K562 (cell line): ENCODE measurements at regions not wholly inside any gene's neighbourhood (a gene's known extent, or its start where the extent isn't known, plus 50 kb on each side); places are given as distances from the start of the nearest gene placed in this dataset.

ENCODE experiments used
- ATAC-seq: fragments of 200-7000 bp; cut with Tn5 transposase; 3 replicates; pipeline ENCODE4 v1.9.1; 2020; ENCODE audit warnings: moderate library complexity
- BruUV-seq: library from RNA; stranded (reverse); fragments of 400-500 nt; replicated peaks from 2 replicates; lab custom pipeline; 2021; lab: Mats Ljungman, UMichigan
- CTCF ChIA-PET: fragments of 300-600 bp; formaldehyde crosslinking; extraction: SDS; loops from one replicate; lab custom pipeline; 2021; ENCODE audit warnings: low intra/inter-chr PET ratio; lab: Yijun Ruan, JAX
- POLR2A ChIA-PET: fragments of 300-600, 350-650 bp; sonication (Branson Sonifier 250); formaldehyde crosslinking; extraction: SDS; loops from one replicate; lab custom pipeline; 2021; ENCODE audit warnings: antibody characterized with exemption, inconsistent platforms; lab: Yijun Ruan, JAX
- DNase-seq, 4 experiments: peaks; one replicate each; pipeline versions ENCODE4 v3.0.0 to v3.0.0-alpha.2; 2011 to 2018; ENCODE audit warnings: low spot score in 3 of 4, mixed read lengths in 3 of 4; ENCODE audit errors: extremely low read depth in 1 of 4
- FAIRE-seq: peaks from 2 replicates; lab custom pipeline; 2011; peaks lifted over from hg19 to GRCh38; lab: Jason Lieb, UNC
- H2AFZ ChIP-seq: 2 replicates; pipeline ENCODE4 v1.6.0; 2011; ENCODE audit warnings: low read depth, low read length, control low read depth, inconsistent platforms
- H3K27ac ChIP-seq: fragments of 200-600 bp; 3 replicates; pipeline ENCODE4 v1.8.0; 2011; ENCODE audit warnings: low read depth, mild to moderate bottlenecking, control low read depth, inconsistent platforms, low read length, moderate library complexity, mixed read lengths; ENCODE audit errors: extremely low read depth
- H3K27me3 ChIP-seq, 2 experiments: fragments of 300-600 bp in 1 of 2; 2 replicates in 1 of 2; 3 replicates in 1 of 2; pipeline versions ENCODE4 v1.6.0 to v1.8.0; 2011; ENCODE audit warnings: inconsistent platforms in 2 of 2, low read length in 2 of 2, mild to moderate bottlenecking in 1 of 2, mixed read lengths in 1 of 2, moderate library complexity in 1 of 2; ENCODE audit not compliant: control insufficient read depth in 2 of 2, insufficient read depth in 2 of 2
- H3K36me3 ChIP-seq: fragments of 300-600 bp; 3 replicates; pipeline ENCODE4 v1.8.0; 2011; ENCODE audit warnings: mild to moderate bottlenecking, low read length, inconsistent platforms; ENCODE audit not compliant: control insufficient read depth, insufficient read depth
- H3K4me1 ChIP-seq, 2 experiments: fragments of 200-600 bp in 1 of 2; replicated peaks in 1 of 2; 2 replicates in 1 of 2; 3 replicates in 1 of 2; pipeline versions ENCODE4 v1.5.1 to v1.8.0; 2011; ENCODE audit warnings: inconsistent platforms in 2 of 2, low read length in 2 of 2, mild to moderate bottlenecking in 1 of 2, mixed read lengths in 1 of 2, moderate library complexity in 1 of 2; ENCODE audit not compliant: control insufficient read depth in 2 of 2, insufficient read depth in 2 of 2
- H3K4me2 ChIP-seq: 2 replicates; pipeline ENCODE4 v1.6.1; 2011; ENCODE audit warnings: low read length, control low read depth, inconsistent platforms, mixed read lengths; ENCODE audit not compliant: insufficient read depth
- H3K4me3 ChIP-seq: fragments of 200-600 bp; sonication (generic), shearing (Covaris generic); 2 replicates; pipeline ENCODE4 v1.5.1; 2016; ENCODE audit warnings: control low read depth, inconsistent platforms
- H3K79me2 ChIP-seq: fragments of 200-600 bp; 3 replicates; pipeline ENCODE4 v1.8.0; 2011; ENCODE audit warnings: low read length, inconsistent platforms; ENCODE audit not compliant: control insufficient read depth, insufficient read depth
- H3K9ac ChIP-seq, 2 experiments: 2 replicates each; pipeline versions ENCODE4 v1.6.0 to v1.6.1; 2011; ENCODE audit warnings: low read depth in 2 of 2, low read length in 2 of 2, control low read depth in 1 of 2, inconsistent platforms in 1 of 2, mild to moderate bottlenecking in 1 of 2, mixed read lengths in 1 of 2; ENCODE audit not compliant: insufficient read depth in 1 of 2
- H3K9me1 ChIP-seq: one replicate; pipeline ENCODE4 v1.6.0; 2011; ENCODE audit warnings: inconsistent platforms, mild to moderate bottlenecking, low read length, moderate library complexity; ENCODE audit not compliant: control insufficient read depth, insufficient read depth
- H3K9me3 ChIP-seq: replicated peaks from 2 replicates; pipeline ENCODE4 v1.5.1; 2011; ENCODE audit warnings: low read depth, low read length, inconsistent platforms; ENCODE audit not compliant: control insufficient read depth, insufficient read depth
- H4K20me1 ChIP-seq: replicated peaks from 2 replicates; pipeline ENCODE4 v1.6.1; 2011; ENCODE audit warnings: low read length, inconsistent platforms, mixed read lengths; ENCODE audit not compliant: control insufficient read depth, insufficient read depth
- ARNT ChIP-seq, 2 experiments: fragments of 450-650 bp; IDR thresholded peaks; 2 replicates each; pipeline ENCODE4 v1.6.1; 2016; ENCODE audit warnings: mild to moderate bottlenecking in 1 of 2
- CREB3L1 ChIP-seq: fragments of 450-650 bp; IDR thresholded peaks from 2 replicates; pipeline ENCODE4 v1.6.1; 2014; ENCODE audit warnings: low read depth, mild to moderate bottlenecking, moderate library complexity, borderline replicate concordance
- ELF2 ChIP-seq: fragments of 250-450 bp; sonication (Bioruptor Pico); IDR thresholded peaks from 2 replicates; pipeline ENCODE4 v1.5.0; 2021; ENCODE audit warnings: mild to moderate bottlenecking
- JUNB ChIP-seq: fragments of 450-650 bp; formaldehyde crosslinking; conservative IDR thresholded peaks from 2 replicates; pipeline ENCODE4 v1.4.0; 2020; ENCODE audit warnings: mild to moderate bottlenecking
- KAT8 ChIP-seq: fragments of 450-650 bp; IDR thresholded peaks from 2 replicates; pipeline ENCODE4 v1.6.1; 2016; ENCODE audit warnings: low read depth, mild to moderate bottlenecking
- LCOR ChIP-seq: sonication (generic); formaldehyde crosslinking; IDR thresholded peaks from 2 replicates; pipeline ENCODE4 v1.8.0; 2022; ENCODE audit warnings: mild to moderate bottlenecking, missing genetic modification reagents
- MAZ ChIP-seq, 2 experiments: fragments of 450-650 bp in 1 of 2; sonication (generic) in 1 of 2; formaldehyde crosslinking; IDR thresholded peaks in 1 of 2; conservative IDR thresholded peaks in 1 of 2; 2 replicates each; pipeline versions ENCODE4 v1.4.0 to v1.5.0; 2020; ENCODE audit warnings: mild to moderate bottlenecking in 1 of 2, missing genetic modification reagents in 1 of 2
- MCM3 ChIP-seq: fragments of 450-650 bp; IDR thresholded peaks from 2 replicates; pipeline ENCODE4 v1.6.1; 2016
- NONO ChIP-seq, 2 experiments: fragments of 200-400 bp in 1 of 2; fragments of 450-650 bp in 1 of 2; formaldehyde crosslinking in 1 of 2; IDR thresholded peaks; 2 replicates each; pipeline ENCODE4 v1.6.1; 2017; ENCODE audit warnings: low read depth in 2 of 2, mild to moderate bottlenecking in 2 of 2, moderate library complexity in 2 of 2, low read length in 1 of 2
- NR3C1 ChIP-seq: sonication (generic); formaldehyde crosslinking; IDR thresholded peaks from 2 replicates; pipeline ENCODE4 v1.8.1; 2022; ENCODE audit warnings: missing genetic modification reagents
- POLR2AphosphoS5 ChIP-seq: IDR thresholded peaks from 2 replicates; pipeline ENCODE4 v1.6.1; 2011; ENCODE audit warnings: mild to moderate bottlenecking, low read depth, low read length, moderate library complexity; ENCODE audit not compliant: control insufficient read depth, insufficient read depth
- PRPF4 ChIP-seq: fragments of 200-400 bp; formaldehyde crosslinking; IDR thresholded peaks from one replicate; pipeline ENCODE4 v1.6.1; 2017; ENCODE audit warnings: low read length, low read depth, mild to moderate bottlenecking; ENCODE audit not compliant: insufficient read depth, poor library complexity, severe bottlenecking
- SAP30 ChIP-seq: fragments of 200-600 bp; sonication (generic); IDR thresholded peaks from 2 replicates; pipeline ENCODE4 v1.6.1; 2012; ENCODE audit warnings: borderline replicate concordance, low read depth, mild to moderate bottlenecking, moderate library complexity, low read length, control low read depth, inconsistent platforms; ENCODE audit not compliant: insufficient read depth, poor library complexity, severe bottlenecking
- ZNF146 ChIP-seq: IDR thresholded peaks from one replicate; pipeline ENCODE4 v1.6.1; 2018; ENCODE audit warnings: missing compliant biosample characterization; ENCODE audit not compliant: unreplicated experiment
- ZNF584 ChIP-seq: fragments of 200-800 bp; sonication (Bioruptor generic); IDR thresholded peaks from 2 replicates; pipeline ENCODE4 v1.6.1; 2016; ENCODE audit warnings: low read depth, mild to moderate bottlenecking, missing genetic modification characterization, missing compliant biosample characterization
- ZNF586 ChIP-seq: fragments of 450-650 bp; formaldehyde crosslinking; conservative IDR thresholded peaks from 2 replicates; pipeline ENCODE4 v1.4.0; 2020; ENCODE audit warnings: mild to moderate bottlenecking, moderate library complexity
- WGBS: fragments of 100-300 bp; shearing (Covaris generic); methylation state at CpG from one replicate; pipeline ENCODE4 v1.1.6; 2016; ENCODE audit warnings: low coverage, mixed read lengths; ENCODE audit not compliant: insufficient coverage; ENCODE audit errors: missing lambda C conversion rate; 5-methylcytosine and 5-hydroxymethylcytosine counted together
- in situ Hi-C: fragments of 300-500 bp; cut with MboI; formaldehyde crosslinking; loops from 4 replicates; pipeline ENCODE4 v1.15.0; 2018; ENCODE audit warnings: inconsistent platforms, mixed read lengths
- intact Hi-C: fragments of 100-400 bp; cut with micrococcal nuclease; formaldehyde crosslinking; loops from 2 replicates; pipeline ENCODE4 v1.14.2; 2022
- TF ChIP-seq, protein P1 (sequence below): fragments of 450-650 bp; formaldehyde crosslinking; IDR thresholded peaks from 2 replicates; pipeline ENCODE4 v1.4.0; 2020; ENCODE audit warnings: mild to moderate bottlenecking

DNA sequence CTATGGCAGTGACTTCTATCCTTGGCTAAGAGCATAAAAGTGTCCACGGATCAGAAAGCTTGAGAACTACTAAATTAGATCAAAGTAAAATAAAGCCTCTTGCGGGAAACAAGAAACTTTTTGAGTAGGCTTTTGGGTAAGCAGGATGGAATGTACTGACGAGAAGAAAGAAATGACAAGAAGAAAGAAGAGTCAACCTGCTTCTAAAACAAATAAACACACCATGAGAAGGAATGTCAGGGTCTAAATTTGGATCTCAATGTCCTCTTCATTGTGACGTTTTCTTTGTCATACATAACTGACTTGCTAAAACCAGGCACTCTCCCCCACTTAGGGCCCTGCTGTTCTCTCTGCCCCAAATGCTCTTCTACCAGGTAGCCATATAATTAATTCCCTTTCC lies 290.1 kb upstream of the PTGER4 start (continued):
- TF ChIP-seq ZNF584 (CRISPR knock-in tag) = no peak
- no peak for TF ChIP-seq JUNB (CRISPR knock-in tag)
- TF ChIP-seq POLR2AphosphoS5 = no peak

DNA sequence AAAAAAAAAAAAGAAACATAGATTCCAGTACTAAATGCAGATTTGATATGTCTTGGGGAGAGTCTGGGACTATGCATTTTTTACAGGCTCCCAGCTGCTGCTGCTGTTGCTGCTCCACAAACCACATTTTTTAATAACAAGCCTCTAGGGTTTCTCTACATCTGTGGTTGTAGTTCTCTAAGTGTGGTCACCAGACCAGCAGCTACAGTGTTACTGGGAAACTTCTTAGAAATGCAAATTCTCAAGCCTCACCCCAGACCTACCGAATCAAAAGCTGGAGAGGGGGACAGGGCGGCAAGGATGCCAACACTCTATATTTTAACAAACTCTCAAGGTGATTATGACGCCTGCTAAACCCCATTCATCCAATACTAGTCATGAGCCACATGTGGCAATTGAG lies 293.4 kb upstream of the PTGER4 start:
- CTCF ChIA-PET = no interaction called here
- H3K9me1 ChIP-seq = no peaks in the 10 kb centered on the region
- 4% methylated on average over 3 of the region's 3 CpGs for WGBS
- intact Hi-C loops = no loop called here
- TF ChIP-seq ELF2 (CRISPR knock-in tag) (no peak), PRPF4 (no peak), ZNF146 (CRISPR knock-in tag) (no peak), CREB3L1 (no peak), MCM3 (no peak), NONO (IDR thresholded peaks at IDR 0.05; ENCODE audit: low read depth in 2 of 2, low read length in 1 of 2) (no peak), ARNT (IDR thresholded peaks at IDR 0.05) (no peak), NR3C1 (CRISPR knock-in tag) (no peak), KAT8 (no peak), MAZ (CRISPR knock-in tag; conservative IDR thresholded peaks at IDR 0.05 in 1 of 2, IDR thresholded peaks at IDR 0.05 in 1 of 2) (no peak), LCOR (CRISPR knock-in tag) (no peak), ZNF586 (CRISPR knock-in tag) (no peak), SAP30 (no peak)
- TF ChIP-seq, protein P1, sequence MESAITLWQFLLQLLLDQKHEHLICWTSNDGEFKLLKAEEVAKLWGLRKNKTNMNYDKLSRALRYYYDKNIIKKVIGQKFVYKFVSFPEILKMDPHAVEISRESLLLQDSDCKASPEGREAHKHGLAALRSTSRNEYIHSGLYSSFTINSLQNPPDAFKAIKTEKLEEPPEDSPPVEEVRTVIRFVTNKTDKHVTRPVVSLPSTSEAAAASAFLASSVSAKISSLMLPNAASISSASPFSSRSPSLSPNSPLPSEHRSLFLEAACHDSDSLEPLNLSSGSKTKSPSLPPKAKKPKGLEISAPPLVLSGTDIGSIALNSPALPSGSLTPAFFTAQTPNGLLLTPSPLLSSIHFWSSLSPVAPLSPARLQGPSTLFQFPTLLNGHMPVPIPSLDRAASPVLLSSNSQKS (CRISPR knock-in tag) = no peak
- TF ChIP-seq, all 486 proteins: peak for 0
- in situ Hi-C loops = no loop called here
- ATAC-seq (no peak), DNase-seq (no peak), FAIRE-seq (no peak)
- Histone ChIP-seq H3K4me2 (no peak overlapping the region), H3K27ac (no peak overlapping the region), H3K27me3 (no peaks in the 10 kb centered on the region), H3K4me1 (no peaks in the 10 kb centered on the region), H3K4me3 (no peak overlapping the region), H3K79me2 (no peaks in the 10 kb centered on the region), H3K36me3 (no peaks in the 10 kb centered on the region), H4K20me1 (no peaks in the 10 kb centered on the region), H2AFZ (no peak overlapping the region), H3K9ac (no peak overlapping the region), H3K9me3 (no peaks in the 10 kb centered on the region)
- POLR2A ChIA-PET = no interaction called here
- BruUV-seq = no TSS peak
